Right lobe of liver (tissue), 6 donors: ENCODE measurements at regions not wholly inside any gene's neighbourhood (a gene's known extent, or its start where the extent isn't known, plus 50 kb on each side); places are given as distances from the start of the nearest gene placed in this dataset.
A peak's percentile ranks its signal among the peaks of the same experiment; 100 is the strongest.

Experiments used
- ATAC-seq, 4 donors: fragments of 200-7000 bp; cut with Tn5 transposase; one replicate each; pipeline ENCODE4 v1.9.1; 2020; ENCODE audit warnings: mild to moderate bottlenecking in 4 of 4, moderate library complexity in 4 of 4
- DNase-seq, 3 donors: peaks; one replicate each; pipeline ENCODE4 v3.0.0-alpha.2; 2020
- H3K27ac ChIP-seq, 3 donors: fragments of 200-600 bp; one replicate each; pipeline ENCODE4 v1.8.0; 2022
- H3K27me3 ChIP-seq, 2 donors: fragments of 200-600 bp; one replicate each; pipeline ENCODE4 v1.8.0; 2022
- H3K36me3 ChIP-seq, 4 donors: fragments of 200-600 bp; sonication (generic) in 1 of 4; one replicate each; pipeline versions ENCODE4 v1.5.1 to v1.8.0; 2017 to 2022; ENCODE audit warnings: control low read depth in 1 of 4
- H3K4me1 ChIP-seq, 4 donors: fragments of 200-600 bp; sonication (generic) in 1 of 4; one replicate each; pipeline versions ENCODE4 v1.5.1 to v1.8.0; 2017 to 2022; ENCODE audit warnings: control low read depth in 1 of 4
- H3K4me3 ChIP-seq, 3 donors: fragments of 200-600 bp; one replicate each; pipeline ENCODE4 v1.8.0; 2022
- H3K9me3 ChIP-seq, 4 donors: fragments of 200-600 bp; sonication (generic) in 1 of 4; one replicate each; pipeline versions ENCODE4 v1.5.1 to v1.8.0; 2017 to 2022; ENCODE audit warnings: control low read depth in 1 of 4
- POLR2A ChIP-seq: fragments of 450-650 bp; IDR thresholded peaks from one replicate; pipeline ENCODE4 v1.6.1; 2017; ENCODE audit warnings: antibody characterized with exemption, mild to moderate bottlenecking
- WGBS: methylation state at CpG from one replicate; pipeline ENCODE4 v1.1.6; 2018; ENCODE audit warnings: low coverage, low lambda C conversion rate; ENCODE audit not compliant: insufficient coverage; ENCODE audit errors: missing lambda C conversion rate; 5-methylcytosine and 5-hydroxymethylcytosine counted together
- intact Hi-C, 2 donors: fragments of 100-400 bp; cut with DNase I; formaldehyde crosslinking; loops; one replicate each; pipeline versions ENCODE4 v1.11.2 to v1.14.1; 2022
- TF ChIP-seq, protein P1 (sequence below), 4 donors: fragments of 200-600 bp in 3 of 4; fragments of 450-650 bp in 1 of 4; IDR thresholded peaks; one replicate each; pipeline versions ENCODE4 v1.5.1 to v1.8.0; 2016 to 2022; ENCODE audit warnings: antibody characterized with exemption in 4 of 4, mild to moderate bottlenecking in 2 of 4
- donor health status: DM: no; HTN: yes; CAD: no.
- donor health status: DM: no; HTN: no; CAD: no.
- donor health status: DM: no; HTN: no; CAD: no.
- donor health status: DM: no; HTN: yes; CAD: no.
- donor health status: DM: no; HTN: yes; CAD: no.

DNA sequence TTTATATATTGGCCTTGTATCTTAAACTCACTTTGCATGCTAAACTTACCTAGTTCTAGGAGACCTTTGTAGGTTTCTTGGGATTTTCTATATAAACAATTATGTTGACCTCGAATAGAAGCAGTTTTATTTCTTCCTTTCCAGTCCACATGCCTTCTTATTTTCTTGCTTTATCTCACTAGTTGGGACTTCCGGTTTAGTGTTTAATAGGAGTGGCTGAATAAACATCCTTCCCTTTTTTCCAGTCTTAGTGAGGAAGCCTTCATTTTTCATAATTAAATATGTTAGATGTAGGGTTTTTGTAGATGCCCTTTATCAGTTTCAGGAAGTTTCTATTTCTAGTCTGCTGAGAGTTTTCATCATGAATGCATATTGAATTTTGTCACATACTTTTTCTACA, 347.3 kb upstream of the HNRNPA3 start:
- ATAC-seq, result no peak
- TF ChIP-seq, protein P1, sequence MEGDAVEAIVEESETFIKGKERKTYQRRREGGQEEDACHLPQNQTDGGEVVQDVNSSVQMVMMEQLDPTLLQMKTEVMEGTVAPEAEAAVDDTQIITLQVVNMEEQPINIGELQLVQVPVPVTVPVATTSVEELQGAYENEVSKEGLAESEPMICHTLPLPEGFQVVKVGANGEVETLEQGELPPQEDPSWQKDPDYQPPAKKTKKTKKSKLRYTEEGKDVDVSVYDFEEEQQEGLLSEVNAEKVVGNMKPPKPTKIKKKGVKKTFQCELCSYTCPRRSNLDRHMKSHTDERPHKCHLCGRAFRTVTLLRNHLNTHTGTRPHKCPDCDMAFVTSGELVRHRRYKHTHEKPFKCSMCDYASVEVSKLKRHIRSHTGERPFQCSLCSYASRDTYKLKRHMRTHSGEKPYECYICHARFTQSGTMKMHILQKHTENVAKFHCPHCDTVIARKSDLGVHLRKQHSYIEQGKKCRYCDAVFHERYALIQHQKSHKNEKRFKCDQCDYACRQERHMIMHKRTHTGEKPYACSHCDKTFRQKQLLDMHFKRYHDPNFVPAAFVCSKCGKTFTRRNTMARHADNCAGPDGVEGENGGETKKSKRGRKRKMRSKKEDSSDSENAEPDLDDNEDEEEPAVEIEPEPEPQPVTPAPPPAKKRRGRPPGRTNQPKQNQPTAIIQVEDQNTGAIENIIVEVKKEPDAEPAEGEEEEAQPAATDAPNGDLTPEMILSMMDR (IDR thresholded peaks at IDR 0.05), result no peak
- TF ChIP-seq POLR2A, result no peak
- intact Hi-C loops, result no loop called here
- no peak overlapping the region for H3K4me3 ChIP-seq
- H3K36me3 ChIP-seq, result no peaks in the 10 kb centered on the region
- no peak overlapping the region for H3K27ac ChIP-seq
- DNase-seq, result no peak
- H3K9me3 ChIP-seq, result no peaks in the 10 kb centered on the region
- 17% methylated on average over 2 of the region's 2 CpGs for WGBS
- peaks cover 0 to 5% of the 10 kb centered on the region in 2 donors for H3K27me3 ChIP-seq
- no peaks in the 10 kb centered on the region for H3K4me1 ChIP-seq

DNA sequence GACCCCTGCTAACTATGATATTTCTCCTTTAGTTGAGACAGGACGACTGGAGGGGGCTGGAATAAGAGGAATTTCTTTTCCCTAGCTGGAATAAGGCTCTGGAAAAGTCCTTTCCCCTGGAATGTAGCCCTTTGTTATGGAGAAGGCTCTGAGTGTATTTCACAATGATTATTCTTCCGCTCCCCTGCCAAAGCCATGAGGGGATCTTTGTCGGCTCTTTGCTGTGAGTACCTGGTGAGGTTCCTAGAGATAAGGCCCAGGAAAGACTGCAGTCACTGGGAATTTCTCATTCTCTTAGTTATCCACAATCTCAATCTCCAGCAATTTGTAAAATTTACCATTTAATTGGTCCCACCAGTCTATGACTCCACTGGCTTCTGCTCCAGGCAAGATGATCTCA, 340.2 kb upstream of the HNRNPA3 start:
- no peak overlapping the region for H3K4me3 ChIP-seq
- TF ChIP-seq, protein P1 (IDR thresholded peaks at IDR 0.05), result no peak
- TF ChIP-seq POLR2A, result no peak
- intact Hi-C loops, result no loop called here
- no peaks in the 10 kb centered on the region for H3K9me3 ChIP-seq
- no peaks in the 10 kb centered on the region for H3K4me1 ChIP-seq
- no peak for DNase-seq
- no peak overlapping the region for H3K27ac ChIP-seq
- no peaks in the 10 kb centered on the region for H3K27me3 ChIP-seq
- 49% methylated on average over 3 of the region's 3 CpGs for WGBS
- no peaks in the 10 kb centered on the region for H3K36me3 ChIP-seq
- ATAC-seq, result no peak

DNA sequence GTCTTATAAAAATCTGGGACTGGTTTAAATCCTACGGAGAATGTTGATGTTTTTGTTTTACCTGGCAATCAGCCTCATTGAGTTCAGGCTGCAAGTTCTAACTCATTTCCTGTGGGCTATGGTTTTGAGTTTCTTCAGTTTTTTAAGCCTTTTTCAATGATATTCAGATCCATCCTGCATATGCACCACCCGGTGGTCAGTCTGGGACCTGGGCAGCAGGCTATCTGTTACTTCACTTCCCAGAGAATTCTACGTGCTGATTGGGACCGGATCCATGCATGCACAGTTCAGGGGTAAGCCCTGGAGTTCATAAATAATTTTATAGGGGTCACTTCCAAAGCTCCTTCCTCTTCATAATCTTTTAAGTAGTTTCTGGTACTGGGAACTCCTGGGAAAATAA, 339.2 kb upstream of the HNRNPA3 start:
- Histone ChIP-seq H3K4me1 (no peaks in the 10 kb centered on the region), H3K27me3 (no peaks in the 10 kb centered on the region), H3K9me3 (no peaks in the 10 kb centered on the region), H3K27ac (no peak overlapping the region), H3K4me3 (no peak overlapping the region), H3K36me3 (no peaks in the 10 kb centered on the region)
- ATAC-seq, result no peak
- DNase-seq, result no peak
- intact Hi-C loops, result no loop called here
- TF ChIP-seq, protein P1 (IDR thresholded peaks at IDR 0.05), result peak in 1 of 4 donors; percentile 16
- TF ChIP-seq POLR2A, result no peak
- 48% methylated on average over 4 of the region's 4 CpGs for WGBS

DNA sequence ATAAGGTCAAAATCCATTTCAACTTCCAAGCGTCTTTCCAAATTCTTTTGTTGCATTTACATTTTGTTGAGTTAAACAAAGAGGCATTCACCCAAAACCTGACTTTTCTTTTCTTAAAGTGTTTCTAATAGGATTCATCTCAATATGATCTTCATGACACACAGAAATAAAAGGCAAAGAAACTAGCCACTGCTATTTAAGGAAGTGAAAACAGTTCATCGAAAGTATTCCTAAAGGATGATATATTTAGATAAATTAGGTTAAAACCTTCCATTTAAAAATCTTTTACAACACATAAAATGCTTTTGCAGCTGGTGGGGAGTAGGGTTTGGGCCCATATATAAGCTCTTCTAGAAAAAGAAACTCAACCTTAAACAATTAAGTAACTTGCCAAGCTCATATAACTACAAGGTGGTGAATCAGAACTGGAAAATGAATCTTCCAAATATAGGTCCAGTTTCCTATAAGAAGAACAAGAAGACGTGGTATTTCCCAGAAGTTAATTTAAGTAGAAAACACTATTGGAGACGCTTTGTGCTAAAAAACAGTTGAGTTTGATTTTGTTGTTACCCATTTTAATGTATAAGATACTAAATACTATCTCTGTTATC, 336.0 kb upstream of the HNRNPA3 start:
- H3K36me3 ChIP-seq, result no peaks in the 10 kb centered on the region
- no peak for DNase-seq
- no peak overlapping the region for H3K27ac ChIP-seq
- H3K4me3 ChIP-seq, result no peak overlapping the region
- intact Hi-C loops, result no loop called here
- no peak for ATAC-seq
- 50% methylated on average over 4 of the region's 4 CpGs for WGBS
- no peaks in the 10 kb centered on the region for H3K4me1 ChIP-seq
- no peaks in the 10 kb centered on the region for H3K9me3 ChIP-seq
- no peak for TF ChIP-seq POLR2A
- TF ChIP-seq, protein P1 (IDR thresholded peaks at IDR 0.05), result no peak
- H3K27me3 ChIP-seq, result no peaks in the 10 kb centered on the region
